Lower leg skin (tissue), 3 donors: ENCODE measurements at regions not wholly inside any gene's neighbourhood (a gene's known extent, or its start where the extent isn't known, plus 50 kb on each side); places are given as distances from the start of the nearest gene placed in this dataset.

Source experiments
- CTCF ChIP-seq, 3 donors: fragments of 450-650 bp; IDR thresholded peaks; one replicate each; pipeline ENCODE4 v1.5.1; 2016; ENCODE audit warnings: antibody characterized with exemption in 3 of 3, mild to moderate bottlenecking in 3 of 3, moderate library complexity in 2 of 3
- POLR2A ChIP-seq, 2 donors: fragments of 450-650 bp; IDR thresholded peaks; one replicate each; pipeline ENCODE4 v1.6.1; 2016 to 2017; ENCODE audit warnings: antibody characterized with exemption in 2 of 2, mild to moderate bottlenecking in 1 of 2, moderate library complexity in 1 of 2

- TF ChIP-seq CTCF (IDR thresholded peaks at IDR 0.05) (no peak), POLR2A (IDR thresholded peaks at IDR 0.05) (no peak)
Measured at GRCh38 chr6:44705596-44705995, 318.1 kb downstream of the CDC5L start.
